K562 (cell line): ENCODE measurements at regions not wholly inside any gene's neighbourhood (a gene's known extent, or its start where the extent isn't known, plus 50 kb on each side); places are given as distances from the start of the nearest gene placed in this dataset.

Experiments
- ATAC-seq: fragments of 200-7000 bp; cut with Tn5 transposase; 3 replicates; pipeline ENCODE4 v1.9.1; 2020; ENCODE audit warnings: moderate library complexity
- BruUV-seq: library from RNA; stranded (reverse); fragments of 400-500 nt; replicated peaks from 2 replicates; lab custom pipeline; 2021; lab: Mats Ljungman, UMichigan
- CTCF ChIA-PET: fragments of 300-600 bp; formaldehyde crosslinking; extraction: SDS; loops from one replicate; lab custom pipeline; 2021; ENCODE audit warnings: low intra/inter-chr PET ratio; lab: Yijun Ruan, JAX
- POLR2A ChIA-PET: fragments of 300-600, 350-650 bp; sonication (Branson Sonifier 250); formaldehyde crosslinking; extraction: SDS; loops from one replicate; lab custom pipeline; 2021; ENCODE audit warnings: antibody characterized with exemption, inconsistent platforms; lab: Yijun Ruan, JAX
- DNase-seq, 4 experiments: peaks; one replicate each; pipeline versions ENCODE4 v3.0.0 to v3.0.0-alpha.2; 2011 to 2018; ENCODE audit warnings: low spot score in 3 of 4, mixed read lengths in 3 of 4; ENCODE audit errors: extremely low read depth in 1 of 4
- FAIRE-seq: peaks from 2 replicates; lab custom pipeline; 2011; peaks lifted over from hg19 to GRCh38; lab: Jason Lieb, UNC
- H2AFZ ChIP-seq: 2 replicates; pipeline ENCODE4 v1.6.0; 2011; ENCODE audit warnings: low read depth, low read length, control low read depth, inconsistent platforms
- H3K27ac ChIP-seq: fragments of 200-600 bp; 3 replicates; pipeline ENCODE4 v1.8.0; 2011; ENCODE audit warnings: low read depth, mild to moderate bottlenecking, control low read depth, inconsistent platforms, low read length, moderate library complexity, mixed read lengths; ENCODE audit errors: extremely low read depth
- H3K27me3 ChIP-seq, 2 experiments: fragments of 300-600 bp in 1 of 2; 2 replicates in 1 of 2; 3 replicates in 1 of 2; pipeline versions ENCODE4 v1.6.0 to v1.8.0; 2011; ENCODE audit warnings: inconsistent platforms in 2 of 2, low read length in 2 of 2, mild to moderate bottlenecking in 1 of 2, mixed read lengths in 1 of 2, moderate library complexity in 1 of 2; ENCODE audit not compliant: control insufficient read depth in 2 of 2, insufficient read depth in 2 of 2
- H3K36me3 ChIP-seq: fragments of 300-600 bp; 3 replicates; pipeline ENCODE4 v1.8.0; 2011; ENCODE audit warnings: mild to moderate bottlenecking, low read length, inconsistent platforms; ENCODE audit not compliant: control insufficient read depth, insufficient read depth
- H3K4me1 ChIP-seq, 2 experiments: fragments of 200-600 bp in 1 of 2; replicated peaks in 1 of 2; 2 replicates in 1 of 2; 3 replicates in 1 of 2; pipeline versions ENCODE4 v1.5.1 to v1.8.0; 2011; ENCODE audit warnings: inconsistent platforms in 2 of 2, low read length in 2 of 2, mild to moderate bottlenecking in 1 of 2, mixed read lengths in 1 of 2, moderate library complexity in 1 of 2; ENCODE audit not compliant: control insufficient read depth in 2 of 2, insufficient read depth in 2 of 2
- H3K4me2 ChIP-seq: 2 replicates; pipeline ENCODE4 v1.6.1; 2011; ENCODE audit warnings: low read length, control low read depth, inconsistent platforms, mixed read lengths; ENCODE audit not compliant: insufficient read depth
- H3K4me3 ChIP-seq: fragments of 200-600 bp; sonication (generic), shearing (Covaris generic); 2 replicates; pipeline ENCODE4 v1.5.1; 2016; ENCODE audit warnings: control low read depth, inconsistent platforms
- H3K79me2 ChIP-seq: fragments of 200-600 bp; 3 replicates; pipeline ENCODE4 v1.8.0; 2011; ENCODE audit warnings: low read length, inconsistent platforms; ENCODE audit not compliant: control insufficient read depth, insufficient read depth
- H3K9ac ChIP-seq, 2 experiments: 2 replicates each; pipeline versions ENCODE4 v1.6.0 to v1.6.1; 2011; ENCODE audit warnings: low read depth in 2 of 2, low read length in 2 of 2, control low read depth in 1 of 2, inconsistent platforms in 1 of 2, mild to moderate bottlenecking in 1 of 2, mixed read lengths in 1 of 2; ENCODE audit not compliant: insufficient read depth in 1 of 2
- H3K9me1 ChIP-seq: one replicate; pipeline ENCODE4 v1.6.0; 2011; ENCODE audit warnings: inconsistent platforms, mild to moderate bottlenecking, low read length, moderate library complexity; ENCODE audit not compliant: control insufficient read depth, insufficient read depth
- H3K9me3 ChIP-seq: replicated peaks from 2 replicates; pipeline ENCODE4 v1.5.1; 2011; ENCODE audit warnings: low read depth, low read length, inconsistent platforms; ENCODE audit not compliant: control insufficient read depth, insufficient read depth
- H4K20me1 ChIP-seq: replicated peaks from 2 replicates; pipeline ENCODE4 v1.6.1; 2011; ENCODE audit warnings: low read length, inconsistent platforms, mixed read lengths; ENCODE audit not compliant: control insufficient read depth, insufficient read depth
- BACH1 ChIP-seq: fragments of 200-800 bp; sonication (Bioruptor generic); IDR thresholded peaks from 2 replicates; pipeline ENCODE4 v1.6.1; 2016; ENCODE audit warnings: missing genetic modification characterization, missing compliant biosample characterization
- GABPA ChIP-seq: fragments of 200-800 bp; sonication (Bioruptor generic); conservative IDR thresholded peaks from 2 replicates; pipeline ENCODE4 v1.6.1; 2016; ENCODE audit warnings: low read depth, missing genetic modification characterization, missing compliant biosample characterization
- WGBS: fragments of 100-300 bp; shearing (Covaris generic); methylation state at CpG from one replicate; pipeline ENCODE4 v1.1.6; 2016; ENCODE audit warnings: low coverage, mixed read lengths; ENCODE audit not compliant: insufficient coverage; ENCODE audit errors: missing lambda C conversion rate; 5-methylcytosine and 5-hydroxymethylcytosine counted together
- in situ Hi-C: fragments of 300-500 bp; cut with MboI; formaldehyde crosslinking; loops from 4 replicates; pipeline ENCODE4 v1.15.0; 2018; ENCODE audit warnings: inconsistent platforms, mixed read lengths
- intact Hi-C: fragments of 100-400 bp; cut with micrococcal nuclease; formaldehyde crosslinking; loops from 2 replicates; pipeline ENCODE4 v1.14.2; 2022
- TF ChIP-seq, protein P1 (sequence below): fragments of 450-650 bp; IDR thresholded peaks from 2 replicates; pipeline ENCODE4 v1.6.1; 2017; ENCODE audit warnings: mild to moderate bottlenecking, moderate library complexity
- TF ChIP-seq, protein P2 (sequence below): fragments of 250-450 bp; sonication (Bioruptor Pico); IDR thresholded peaks from 2 replicates; pipeline ENCODE4 v1.8.0; 2022; ENCODE audit warnings: moderate library complexity, mild to moderate bottlenecking, inconsistent platforms

DNA sequence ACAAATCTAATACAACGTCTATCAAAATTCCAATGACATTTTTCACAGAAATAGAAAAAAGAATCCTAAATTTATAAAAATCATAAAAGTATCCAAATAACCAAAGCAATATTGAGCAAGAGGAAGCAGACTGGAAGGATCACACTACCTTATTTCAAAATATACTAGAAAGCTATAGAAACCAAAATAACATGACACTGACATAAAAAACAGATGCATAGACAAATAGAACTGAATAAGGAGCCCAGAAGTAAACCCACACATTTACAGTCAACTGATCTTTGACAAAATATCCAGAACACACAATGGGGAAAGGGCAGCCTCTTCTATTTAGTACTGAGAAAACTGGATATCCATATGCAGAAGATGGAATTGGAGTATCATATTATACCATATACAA, 217.5 kb downstream of the MACC1 start:
- Histone ChIP-seq H3K4me2 (no peak overlapping the region), H2AFZ (no peak overlapping the region), H3K79me2 (no peaks in the 10 kb centered on the region), H3K4me1 (no peaks in the 10 kb centered on the region), H3K4me3 (no peak overlapping the region), H3K9ac (no peak overlapping the region), H3K9me3 (no peaks in the 10 kb centered on the region; the same call in 1 of the 2 replicates), H4K20me1 (no peaks in the 10 kb centered on the region), H3K9me1 (no peaks in the 10 kb centered on the region), H3K27me3 (no peaks in the 10 kb centered on the region), H3K36me3 (no peaks in the 10 kb centered on the region), H3K27ac (no peak overlapping the region)
- no peak for FAIRE-seq
- no TSS peak for BruUV-seq
- DNase-seq: no peak
- POLR2A ChIA-PET: no interaction called here
- CTCF ChIA-PET: interaction anchor here (0.5 kb wide), 1 partner anchor 81 kb away, joined by 3 read pairs; no protein-coding TSS in a partner anchor
- 0% methylated on average over 1 of the region's 1 CpG for WGBS
- intact Hi-C loops: no loop called here
- ATAC-seq: no peak
- in situ Hi-C loops: no loop called here
- TF ChIP-seq BACH1 (tag) (no peak), GABPA (tag) (no peak)
- TF ChIP-seq, protein P1, sequence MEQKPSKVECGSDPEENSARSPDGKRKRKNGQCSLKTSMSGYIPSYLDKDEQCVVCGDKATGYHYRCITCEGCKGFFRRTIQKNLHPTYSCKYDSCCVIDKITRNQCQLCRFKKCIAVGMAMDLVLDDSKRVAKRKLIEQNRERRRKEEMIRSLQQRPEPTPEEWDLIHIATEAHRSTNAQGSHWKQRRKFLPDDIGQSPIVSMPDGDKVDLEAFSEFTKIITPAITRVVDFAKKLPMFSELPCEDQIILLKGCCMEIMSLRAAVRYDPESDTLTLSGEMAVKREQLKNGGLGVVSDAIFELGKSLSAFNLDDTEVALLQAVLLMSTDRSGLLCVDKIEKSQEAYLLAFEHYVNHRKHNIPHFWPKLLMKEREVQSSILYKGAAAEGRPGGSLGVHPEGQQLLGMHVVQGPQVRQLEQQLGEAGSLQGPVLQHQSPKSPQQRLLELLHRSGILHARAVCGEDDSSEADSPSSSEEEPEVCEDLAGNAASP: no peak
- TF ChIP-seq, protein P2, sequence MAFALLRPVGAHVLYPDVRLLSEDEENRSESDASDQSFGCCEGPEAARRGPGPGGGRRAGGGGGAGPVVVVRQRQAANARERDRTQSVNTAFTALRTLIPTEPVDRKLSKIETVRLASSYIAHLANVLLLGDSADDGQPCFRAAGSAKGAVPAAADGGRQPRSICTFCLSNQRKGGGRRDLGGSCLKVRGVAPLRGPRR (CRISPR knock-in tag): no peak
